Mucosa of descending colon (tissue), 3 donors: ENCODE measurements at regions not wholly inside any gene's neighbourhood (a gene's known extent, or its start where the extent isn't known, plus 50 kb on each side); places are given as distances from the start of the nearest gene placed in this dataset.
"Not testable (repeated sequence)": the region's sequence is repeated elsewhere in the genome, so short reads cannot be mapped to it uniquely, and the experiment has no call there.

Source experiments
- ATAC-seq: fragments of 200-7000 bp; cut with Tn5 transposase; one replicate; pipeline ENCODE4 v1.9.1; 2020; ENCODE audit warnings: mild to moderate bottlenecking, moderate library complexity
- DNase-seq, 3 donors: peaks; one replicate each; pipeline ENCODE4 v3.0.0-alpha.2; 2020
- H3K36me3 ChIP-seq: fragments of 200-600 bp; one replicate; pipeline ENCODE4 v1.8.0; 2021; ENCODE audit warnings: low read depth, mild to moderate bottlenecking
- H3K4me1 ChIP-seq: fragments of 200-600 bp; one replicate; pipeline ENCODE4 v1.8.0; 2021; ENCODE audit warnings: low read depth, mild to moderate bottlenecking
- H3K4me3 ChIP-seq: fragments of 200-600 bp; one replicate; pipeline ENCODE4 v1.8.0; 2021; ENCODE audit warnings: mild to moderate bottlenecking
- H3K9me3 ChIP-seq: fragments of 200-600 bp; one replicate; pipeline ENCODE4 v1.8.0; 2021; ENCODE audit warnings: mild to moderate bottlenecking
- CTCF ChIP-seq: fragments of 200-600 bp; IDR thresholded peaks from one replicate; pipeline ENCODE4 v1.8.0; 2022; ENCODE audit warnings: antibody characterized with exemption, mild to moderate bottlenecking
- intact Hi-C, 2 donors: fragments of 100-400 bp; cut with DNase I in 1 of 2; cut with micrococcal nuclease in 1 of 2; formaldehyde crosslinking; loops; one replicate each; pipeline versions ENCODE4 v1.11.0 to v1.11.1; 2022; cut with DNase I, micrococcal nuclease
- donor health status: DM: no; HTN: no; CAD: no; lungs with moderate emphysema.
- donor health status: DM: no; HTN: no; CAD: no.
- donor health status: DM: no; HTN: yes; CAD: no.

- DNase-seq (no peak), ATAC-seq (no peak)
- H3K36me3 ChIP-seq = no peaks in the 10 kb centered on the region
- H3K4me3 ChIP-seq = no peak overlapping the region
- no peaks in the 10 kb centered on the region for H3K9me3 ChIP-seq
- intact Hi-C loops = no loop called here
- H3K4me1 ChIP-seq = no peaks in the 10 kb centered on the region
- no peak for TF ChIP-seq CTCF
Observed at GRCh38 chr1:43018121-43018520, 59.5 kb upstream of the SLC2A1 start.

- Histone ChIP-seq H3K9me3 (no peaks in the 10 kb centered on the region), H3K36me3 (no peaks in the 10 kb centered on the region), H3K4me1 (no peaks in the 10 kb centered on the region), H3K4me3 (no peak overlapping the region)
- ATAC-seq (no peak), DNase-seq (no peak)
- intact Hi-C loops = no loop called here
- TF ChIP-seq CTCF = no peak
Observed at GRCh38 chr1:43015269-43015668, 56.6 kb upstream of the SLC2A1 start.

GRCh38 chr1:43014579-43014978, 55.9 kb upstream of the SLC2A1 start:
- intact Hi-C loops, H3K4me1 ChIP-seq, H3K9me3 ChIP-seq, DNase-seq, ATAC-seq, H3K36me3 ChIP-seq, H3K4me3 ChIP-seq: not testable (repeated sequence)

- DNase-seq (no peak), ATAC-seq (no peak)
- Histone ChIP-seq H3K4me1 (no peaks in the 10 kb centered on the region), H3K9me3 (no peaks in the 10 kb centered on the region), H3K36me3 (no peaks in the 10 kb centered on the region), H3K4me3 (no peak overlapping the region)
- intact Hi-C loops = no loop called here
- no peak for TF ChIP-seq CTCF
Observed at GRCh38 chr1:43011020-43011419, 52.4 kb upstream of the SLC2A1 start.

GRCh38 chr1:43009274-43009673, 50.6 kb upstream of the SLC2A1 start:
- H3K4me1 ChIP-seq = no peaks in the 10 kb centered on the region

More at GRCh38 chr1:43009274-43009673, 50.6 kb upstream of the SLC2A1 start:
- intact Hi-C loops = no loop called here
- DNase-seq (no peak), ATAC-seq (no peak)
- Histone ChIP-seq H3K9me3 (no peaks in the 10 kb centered on the region), H3K4me3 (no peak overlapping the region), H3K36me3 (no peaks in the 10 kb centered on the region)
- no peak for TF ChIP-seq CTCF
